Heart left ventricle (tissue), 13 donors: ENCODE measurements at regions not wholly inside any gene's neighbourhood (a gene's known extent, or its start where the extent isn't known, plus 50 kb on each side); places are given as distances from the start of the nearest gene placed in this dataset.

ENCODE experiments used
- CTCF ChIP-seq, 12 donors: fragments of 200-600 bp; sonication (generic) in 4 of 12; IDR thresholded peaks; one replicate each; pipeline versions ENCODE4 v1.5.0 to v1.8.0; 2018 to 2022; ENCODE audit warnings: antibody characterized with exemption in 12 of 12, mild to moderate bottlenecking in 5 of 12
- POLR2A ChIP-seq, 2 donors: fragments of 450-650 bp; IDR thresholded peaks; one replicate each; pipeline ENCODE4 v1.6.1; 2017; ENCODE audit warnings: antibody characterized with exemption in 2 of 2, mild to moderate bottlenecking in 2 of 2, moderate library complexity in 2 of 2
- donor health status: ischemic (EF 13 %, LVEDD 7.1; RV severe dilation, severe dysfunction).
- donor health status: DM: no; HTN: yes; CAD: no.
- donor health status: DM: no; HTN: no; CAD: no.
- donor health status: ischemic (EF 25% LVEDD 6.9; RV normal size, moderate dysfunction).
- donor health status: ischemic (EF 25% LVEDD 5.7; RV mildly dilated, moderate dysfunction).
- donor health status: ischemic (EF 35%, LVEDD 5.7; RV mildly dilated, moderate dysfunction).
- donor health status: nonischemic (EF 11% LVEDD 7.7; RV severe dilation, severe dysfunction).
- donor health status: DM: yes; HTN: yes; CAD: no.
- donor health status: PGD.
- donor health status: ischemic (EF 29% LVEDD 5.4; RV normal size, mild dysfunction).
- donor health status: nonischemic (EF 23%, LVEDD 6.1; RV moderate dilation, normal function).

DNA sequence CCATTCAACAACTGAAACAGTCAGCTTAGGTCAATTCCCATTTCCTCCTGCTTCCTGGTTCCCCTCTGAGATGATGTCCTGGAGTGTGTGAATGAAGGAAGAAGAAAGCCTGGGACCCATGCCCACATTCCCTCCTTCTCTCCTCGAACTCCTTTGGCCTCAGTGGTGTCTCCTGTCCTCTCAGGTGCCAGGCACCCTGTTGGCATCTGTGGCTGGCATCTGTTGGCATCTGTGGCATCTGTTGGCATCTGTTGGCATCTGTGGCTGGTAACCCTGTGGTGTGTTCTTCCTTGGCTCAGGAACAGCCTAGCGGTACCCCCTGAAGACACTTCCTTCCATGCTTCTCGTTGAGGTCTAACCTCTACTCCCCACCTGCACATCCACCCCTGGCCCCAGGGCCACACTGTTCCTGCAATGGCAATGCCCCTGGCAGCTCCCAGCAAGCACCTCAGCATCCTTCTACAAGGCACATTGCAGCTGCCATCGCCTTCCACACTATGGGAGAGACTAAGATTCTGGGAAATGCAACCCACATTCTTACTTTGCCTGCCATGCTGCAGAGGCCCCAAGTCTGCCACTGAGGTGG lies 114.4 kb upstream of the NEBL start:
- no peak for TF ChIP-seq CTCF (IDR thresholded peaks at IDR 0.05)
- no peak for TF ChIP-seq POLR2A (IDR thresholded peaks at IDR 0.05)
